Stomach (tissue), 4 donors: ENCODE measurements at regions not wholly inside any gene's neighbourhood (a gene's known extent, or its start where the extent isn't known, plus 50 kb on each side); places are given as distances from the start of the nearest gene placed in this dataset.
"Not testable (repeated sequence)": the region's sequence is repeated elsewhere in the genome, so short reads cannot be mapped to it uniquely, and the experiment has no call there.

Experiments
- CTCF ChIP-seq, 7 experiments: fragments of 450-650 bp in 4 of 7; fragments of 200-600 bp in 3 of 7; sonication (generic) in 3 of 7; IDR thresholded peaks; one replicate each; pipeline ENCODE4 v1.5.1; 2016 to 2019; ENCODE audit warnings: antibody characterized with exemption in 7 of 7, control low read depth in 2 of 7, mild to moderate bottlenecking in 1 of 7
- EP300 ChIP-seq: sonication (generic); formaldehyde crosslinking; IDR thresholded peaks from one replicate; pipeline ENCODE4 v1.6.1; 2017; ENCODE audit warnings: antibody characterized with exemption
- POLR2A ChIP-seq, 4 donors: fragments of 450-650 bp; IDR thresholded peaks; one replicate each; pipeline ENCODE4 v1.6.1; 2016; ENCODE audit warnings: antibody characterized with exemption in 4 of 4, control low read depth in 2 of 4, mild to moderate bottlenecking in 1 of 4, moderate library complexity in 1 of 4

- not testable (repeated sequence) for TF ChIP-seq POLR2A (IDR thresholded peaks at IDR 0.05); CTCF (IDR thresholded peaks at IDR 0.05); EP300
Measured at GRCh38 chr6:170146131-170146530, 144.7 kb downstream of the DLL1 start.
